KMS-11 (cell line): ENCODE measurements at regions not wholly inside any gene's neighbourhood (a gene's known extent, or its start where the extent isn't known, plus 50 kb on each side); places are given as distances from the start of the nearest gene placed in this dataset.
A peak's percentile ranks its signal among the peaks of the same experiment; 100 is the strongest.

Source experiments
- H2AFZ ChIP-seq: fragments of 200-600 bp; sonication (generic); 2 replicates; pipeline ENCODE4 v1.6.1; 2016; ENCODE audit warnings: antibody characterized with exemption, mixed run types, low read depth
- H3K27ac ChIP-seq: fragments of 200-600 bp; sonication (generic); 2 replicates; pipeline ENCODE4 v1.6.1; 2016; ENCODE audit warnings: mild to moderate bottlenecking, mixed run types
- H3K27me3 ChIP-seq: fragments of 200-600 bp; sonication (generic); 2 replicates; pipeline ENCODE4 v1.6.1; 2017; ENCODE audit warnings: mild to moderate bottlenecking, low read depth, mixed run types, moderate library complexity; ENCODE audit not compliant: insufficient read depth
- H3K36me3 ChIP-seq: fragments of 200-600 bp; sonication (generic); 2 replicates; pipeline ENCODE4 v1.6.1; 2017; ENCODE audit warnings: mild to moderate bottlenecking, mixed run types; ENCODE audit not compliant: insufficient read depth
- H3K4me1 ChIP-seq: fragments of 200-600 bp; sonication (generic); 2 replicates; pipeline ENCODE4 v1.6.1; 2016; ENCODE audit warnings: mild to moderate bottlenecking, low read depth, mixed run types; ENCODE audit not compliant: poor library complexity, severe bottlenecking
- H3K4me2 ChIP-seq: fragments of 200-600 bp; sonication (generic); 2 replicates; pipeline ENCODE4 v1.7.0; 2016; ENCODE audit warnings: mild to moderate bottlenecking, mixed run types
- H3K4me3 ChIP-seq: fragments of 200-600 bp; sonication (generic); IDR thresholded peaks from 2 replicates; pipeline ENCODE4 v1.6.1; 2017; ENCODE audit warnings: low read depth, low read length, mixed read lengths; ENCODE audit not compliant: insufficient read depth
- H3K79me2 ChIP-seq: fragments of 200-600 bp; sonication (generic); 2 replicates; pipeline ENCODE4 v1.6.1; 2016; ENCODE audit warnings: low read depth, mixed run types; ENCODE audit not compliant: insufficient read depth
- H3K9ac ChIP-seq: fragments of 200-600 bp; sonication (generic); 2 replicates; pipeline ENCODE4 v1.6.1; 2016; ENCODE audit warnings: mild to moderate bottlenecking, mixed run types
- H4K20me1 ChIP-seq: fragments of 200-600 bp; sonication (generic); 2 replicates; pipeline ENCODE4 v1.6.1; 2016; ENCODE audit warnings: mild to moderate bottlenecking, mixed run types; ENCODE audit not compliant: insufficient read depth
- TF ChIP-seq, protein P1 (sequence below): fragments of 200-600 bp; sonication (generic); conservative IDR thresholded peaks from 2 replicates; pipeline ENCODE4 v1.6.1; 2017; ENCODE audit warnings: low read depth, mild to moderate bottlenecking, antibody characterized with exemption, low read length, moderate library complexity, mixed read lengths

DNA sequence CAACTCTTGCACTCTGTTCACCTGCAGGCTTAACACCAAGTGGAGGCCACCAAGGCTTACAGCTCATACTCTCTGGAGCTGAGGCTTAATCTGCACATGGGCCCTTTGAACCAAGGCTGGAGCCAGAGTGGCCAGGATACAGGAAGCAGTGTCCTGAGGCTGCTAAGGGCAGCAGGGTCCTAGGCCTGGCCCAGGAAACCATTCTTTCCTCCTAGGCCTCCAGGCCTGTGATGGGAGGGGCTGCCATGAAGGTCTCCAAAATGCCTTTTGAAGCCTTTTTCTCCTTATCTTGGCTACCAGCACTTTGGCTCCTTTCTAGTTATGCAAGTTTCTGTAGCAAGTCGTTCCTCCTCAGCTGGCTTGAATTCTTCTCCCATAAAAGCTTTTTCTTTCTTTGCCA lies 68.0 kb upstream of the GNAI1 start:
- H3K9ac ChIP-seq: no peak overlapping the region
- H3K27me3 ChIP-seq: no peaks in the 10 kb centered on the region
- H3K79me2 ChIP-seq: no peaks in the 10 kb centered on the region
- H3K4me3 ChIP-seq: no peak overlapping the region
- H3K27ac ChIP-seq: no peak overlapping the region
- no peak overlapping the region for H2AFZ ChIP-seq
- no peaks in the 10 kb centered on the region for H3K36me3 ChIP-seq
- no peak overlapping the region for H3K4me2 ChIP-seq
- H4K20me1 ChIP-seq: no peaks in the 10 kb centered on the region
- TF ChIP-seq, protein P1, sequence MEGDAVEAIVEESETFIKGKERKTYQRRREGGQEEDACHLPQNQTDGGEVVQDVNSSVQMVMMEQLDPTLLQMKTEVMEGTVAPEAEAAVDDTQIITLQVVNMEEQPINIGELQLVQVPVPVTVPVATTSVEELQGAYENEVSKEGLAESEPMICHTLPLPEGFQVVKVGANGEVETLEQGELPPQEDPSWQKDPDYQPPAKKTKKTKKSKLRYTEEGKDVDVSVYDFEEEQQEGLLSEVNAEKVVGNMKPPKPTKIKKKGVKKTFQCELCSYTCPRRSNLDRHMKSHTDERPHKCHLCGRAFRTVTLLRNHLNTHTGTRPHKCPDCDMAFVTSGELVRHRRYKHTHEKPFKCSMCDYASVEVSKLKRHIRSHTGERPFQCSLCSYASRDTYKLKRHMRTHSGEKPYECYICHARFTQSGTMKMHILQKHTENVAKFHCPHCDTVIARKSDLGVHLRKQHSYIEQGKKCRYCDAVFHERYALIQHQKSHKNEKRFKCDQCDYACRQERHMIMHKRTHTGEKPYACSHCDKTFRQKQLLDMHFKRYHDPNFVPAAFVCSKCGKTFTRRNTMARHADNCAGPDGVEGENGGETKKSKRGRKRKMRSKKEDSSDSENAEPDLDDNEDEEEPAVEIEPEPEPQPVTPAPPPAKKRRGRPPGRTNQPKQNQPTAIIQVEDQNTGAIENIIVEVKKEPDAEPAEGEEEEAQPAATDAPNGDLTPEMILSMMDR: no peak
- H3K4me1 ChIP-seq: no peaks in the 10 kb centered on the region

DNA sequence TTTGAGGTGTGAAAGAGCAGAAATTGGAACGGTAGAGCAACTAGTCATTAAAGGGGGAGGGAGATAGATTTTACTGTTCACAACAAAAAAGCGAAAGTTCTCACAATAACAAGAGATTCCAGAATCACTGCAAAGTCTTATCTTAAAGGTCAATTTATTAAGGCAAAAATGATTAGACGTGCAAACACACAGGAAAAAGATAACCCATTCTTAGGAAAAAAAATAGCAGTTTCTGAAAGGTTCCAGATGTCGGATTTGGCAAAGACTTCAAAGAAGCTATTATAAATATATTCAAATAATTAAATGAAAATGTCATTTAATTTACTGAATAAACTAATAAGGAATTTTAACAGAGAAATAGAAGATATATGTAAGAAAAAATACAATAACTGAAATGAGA lies 70.8 kb upstream of the GNAI1 start:
- Histone ChIP-seq H3K36me3 (no peaks in the 10 kb centered on the region), H3K9ac (no peak overlapping the region), H3K27ac (no peak overlapping the region), H3K4me3 (no peak overlapping the region), H3K4me2 (no peak overlapping the region), H3K79me2 (no peaks in the 10 kb centered on the region), H4K20me1 (no peaks in the 10 kb centered on the region), H3K4me1 (no peaks in the 10 kb centered on the region), H3K27me3 (no peaks in the 10 kb centered on the region), H2AFZ (no peak overlapping the region)
- TF ChIP-seq, protein P1: no peak

DNA sequence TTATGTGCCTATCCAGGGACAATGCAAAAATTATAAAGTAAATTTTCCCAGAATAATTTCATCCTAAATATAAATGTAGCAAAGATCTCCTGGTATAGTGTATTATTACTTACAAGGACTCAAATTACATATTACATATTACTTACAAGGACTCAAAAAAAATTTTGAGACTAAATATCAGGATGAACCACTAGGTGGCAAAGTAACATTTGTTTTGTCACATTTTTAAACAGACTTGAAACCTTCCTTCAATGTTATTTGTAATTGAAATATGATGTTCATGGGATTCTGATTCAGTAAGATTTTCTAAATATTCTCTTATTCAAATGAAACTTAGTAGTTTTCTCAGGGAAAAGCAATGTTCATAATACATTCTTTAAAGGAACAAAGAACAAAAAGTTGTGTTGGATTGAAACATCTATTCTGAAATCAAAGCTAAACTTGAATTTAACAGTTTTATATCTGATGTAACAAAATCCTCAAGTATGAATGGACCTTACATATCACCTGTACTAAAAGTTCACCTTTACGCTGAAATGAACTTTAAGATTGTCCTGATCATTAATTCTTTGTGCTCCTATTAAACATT lies 74.3 kb upstream of the GNAI1 start:
- Histone ChIP-seq H3K4me3 (no peak overlapping the region), H3K4me2 (no peak overlapping the region), H3K79me2 (no peaks in the 10 kb centered on the region), H3K9ac (no peak overlapping the region), H3K4me1 (no peaks in the 10 kb centered on the region), H3K36me3 (no peaks in the 10 kb centered on the region), H2AFZ (no peak overlapping the region), H3K27me3 (no peaks in the 10 kb centered on the region), H3K27ac (no peak overlapping the region), H4K20me1 (no peaks in the 10 kb centered on the region)
- TF ChIP-seq, protein P1: peak; percentile 83

DNA sequence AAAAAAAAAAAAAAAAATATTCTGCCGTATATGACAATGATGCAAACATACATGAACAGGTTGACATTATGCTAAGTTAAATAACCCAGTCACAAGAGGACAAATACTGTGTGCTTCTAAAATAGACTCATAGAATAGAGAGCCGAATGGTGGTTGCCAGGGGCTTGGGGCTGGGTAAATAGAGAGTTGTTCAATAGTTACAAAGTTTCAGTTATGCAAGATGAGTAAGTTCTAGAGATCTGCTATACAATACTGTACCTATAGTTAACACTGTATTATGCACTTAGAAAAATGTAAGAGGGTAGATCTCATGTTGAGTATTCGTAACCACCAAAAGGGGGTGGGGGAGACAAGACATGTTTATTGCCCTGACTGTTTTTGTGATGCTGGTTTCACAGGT lies 77.1 kb upstream of the GNAI1 start:
- no peaks in the 10 kb centered on the region for H3K79me2 ChIP-seq
- TF ChIP-seq, protein P1: no peak
- no peak overlapping the region for H3K27ac ChIP-seq
- no peak overlapping the region for H3K4me3 ChIP-seq
- H2AFZ ChIP-seq: no peak overlapping the region
- H3K36me3 ChIP-seq: no peaks in the 10 kb centered on the region
- no peaks in the 10 kb centered on the region for H3K4me1 ChIP-seq
- H3K27me3 ChIP-seq: no peaks in the 10 kb centered on the region
- no peaks in the 10 kb centered on the region for H4K20me1 ChIP-seq
- H3K9ac ChIP-seq: no peak overlapping the region
- H3K4me2 ChIP-seq: no peak overlapping the region
